22Rv1 (cell line): ENCODE measurements at regions not wholly inside any gene's neighbourhood (a gene's known extent, or its start where the extent isn't known, plus 50 kb on each side); places are given as distances from the start of the nearest gene placed in this dataset.
"Not testable (repeated sequence)": the region's sequence is repeated elsewhere in the genome, so short reads cannot be mapped to it uniquely, and the experiment has no call there.

Experiments used
- H3K27ac ChIP-seq: fragments of 450-650 bp; 2 replicates; pipeline ENCODE4 v1.5.1; 2017
- CTCF ChIP-seq: fragments of 450-650 bp; IDR thresholded peaks from 2 replicates; pipeline ENCODE4 v1.5.1; 2017; ENCODE audit warnings: mild to moderate bottlenecking
- ZFX ChIP-seq: fragments of 450-650 bp; IDR thresholded peaks from 2 replicates; pipeline ENCODE4 v1.6.1; 2017; ENCODE audit warnings: antibody characterized with exemption, borderline replicate concordance

GRCh38 chrX:40973619-40974018 lies 111.6 kb upstream of the USP9X start:
- no peak for TF ChIP-seq CTCF
- no peak for TF ChIP-seq ZFX
- no peak overlapping the region for H3K27ac ChIP-seq

DNA sequence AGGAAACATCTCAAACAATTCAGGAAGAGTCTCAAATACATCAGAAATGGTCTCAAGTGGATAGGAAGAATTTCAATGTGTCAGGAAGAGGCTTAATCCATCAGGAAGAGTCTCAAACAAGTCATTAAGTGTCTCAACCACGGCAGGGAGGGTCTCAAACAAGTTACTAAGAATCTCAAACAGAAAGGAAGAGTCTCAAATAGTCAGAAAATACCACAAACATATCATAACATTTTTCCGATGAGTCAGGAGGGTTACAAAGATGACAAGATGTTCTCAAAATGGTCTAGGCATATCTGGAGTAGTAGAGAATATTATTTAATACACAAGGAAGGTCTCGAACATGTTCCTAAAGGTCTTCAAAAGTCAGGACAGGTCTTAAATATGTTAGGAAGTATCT lies 109.3 kb upstream of the USP9X start:
- no peak for TF ChIP-seq ZFX
- no peak for TF ChIP-seq CTCF
- no peak overlapping the region for H3K27ac ChIP-seq

DNA sequence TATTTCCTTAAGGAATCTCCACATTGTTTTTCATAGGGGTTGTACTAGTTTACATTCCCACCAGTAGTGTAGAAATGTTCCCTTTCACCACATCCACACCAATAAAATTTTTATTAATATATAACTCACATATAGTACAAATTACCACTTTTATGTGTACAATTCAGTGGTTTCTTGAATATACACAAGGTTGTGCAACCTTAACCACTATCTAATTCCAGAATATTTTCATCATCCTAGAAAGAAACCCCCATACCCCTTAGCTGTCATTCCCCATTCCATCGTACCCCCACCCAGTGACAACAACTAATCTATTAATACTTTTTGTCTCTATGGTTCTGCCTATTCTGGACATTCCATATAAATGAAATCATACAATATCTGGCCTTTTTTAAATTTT lies 108.3 kb upstream of the USP9X start:
- no peak overlapping the region for H3K27ac ChIP-seq
- TF ChIP-seq CTCF, result no peak
- TF ChIP-seq ZFX, result no peak

- TF ChIP-seq ZFX (no peak), CTCF (no peak)
- H3K27ac ChIP-seq, result no peak overlapping the region
Measured at GRCh38 chrX:40984962-40985361, 100.3 kb upstream of the USP9X start.

DNA sequence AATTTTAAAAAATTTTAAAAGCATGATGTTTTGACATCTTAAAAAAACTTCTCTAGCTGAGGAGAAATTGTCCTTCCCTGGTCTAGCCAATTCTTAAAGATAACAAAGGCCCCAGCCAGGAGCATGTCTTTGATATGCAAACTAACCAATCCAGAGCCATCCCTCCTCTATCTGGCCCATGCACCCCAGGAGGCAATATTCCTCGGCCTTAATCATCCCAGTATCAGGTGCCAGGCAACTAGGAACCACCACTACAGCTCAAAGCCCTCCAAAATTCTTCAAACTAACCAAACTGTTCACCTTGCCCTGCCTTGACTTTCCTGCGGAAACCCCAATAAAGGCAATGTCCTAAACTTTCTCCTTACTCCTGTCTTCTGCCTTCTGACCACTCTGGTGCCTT lies 97.8 kb upstream of the USP9X start:
- no peak overlapping the region for H3K27ac ChIP-seq
- TF ChIP-seq ZFX, result no peak
- no peak for TF ChIP-seq CTCF

DNA sequence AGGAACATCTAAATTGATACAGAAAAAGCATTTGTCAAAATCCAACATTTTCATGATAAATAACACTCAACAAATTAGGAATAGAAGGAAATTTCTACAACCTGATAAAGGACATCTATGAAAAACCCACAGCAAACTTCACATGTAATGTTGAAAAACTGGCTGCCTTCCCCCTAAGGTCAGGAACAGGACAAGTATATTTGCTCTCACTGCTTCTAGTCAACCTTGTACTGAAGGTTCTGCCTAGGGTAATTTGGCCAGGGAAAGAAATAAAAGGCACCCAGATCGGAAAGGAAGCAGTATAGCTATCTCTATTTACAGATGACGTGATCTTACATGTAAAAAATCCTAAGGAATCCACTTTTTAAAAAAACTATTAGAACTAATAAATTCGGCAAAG lies 97.1 kb upstream of the USP9X start:
- no peak for TF ChIP-seq CTCF
- TF ChIP-seq ZFX, result no peak
- H3K27ac ChIP-seq, result no peak overlapping the region

DNA sequence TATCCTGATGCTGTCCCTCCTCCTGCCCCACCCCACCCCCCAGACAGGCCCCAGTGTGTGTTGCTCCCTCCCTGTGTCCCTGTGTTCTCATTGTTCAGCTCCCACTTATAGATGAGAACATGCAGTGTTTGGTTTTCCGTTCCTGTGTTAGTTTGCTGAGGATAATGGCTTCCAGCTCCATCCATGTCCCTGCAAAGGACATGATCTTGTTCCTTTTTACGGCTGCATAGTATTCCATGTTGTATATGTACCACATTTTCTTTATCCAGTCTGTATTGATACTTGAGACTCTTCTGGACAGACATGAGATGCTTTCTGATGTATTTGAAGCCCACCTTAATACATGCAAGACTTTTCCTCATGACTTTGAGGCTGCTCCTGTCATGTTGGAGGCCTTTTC lies 91.8 kb upstream of the USP9X start:
- not testable (repeated sequence) for H3K27ac ChIP-seq

DNA sequence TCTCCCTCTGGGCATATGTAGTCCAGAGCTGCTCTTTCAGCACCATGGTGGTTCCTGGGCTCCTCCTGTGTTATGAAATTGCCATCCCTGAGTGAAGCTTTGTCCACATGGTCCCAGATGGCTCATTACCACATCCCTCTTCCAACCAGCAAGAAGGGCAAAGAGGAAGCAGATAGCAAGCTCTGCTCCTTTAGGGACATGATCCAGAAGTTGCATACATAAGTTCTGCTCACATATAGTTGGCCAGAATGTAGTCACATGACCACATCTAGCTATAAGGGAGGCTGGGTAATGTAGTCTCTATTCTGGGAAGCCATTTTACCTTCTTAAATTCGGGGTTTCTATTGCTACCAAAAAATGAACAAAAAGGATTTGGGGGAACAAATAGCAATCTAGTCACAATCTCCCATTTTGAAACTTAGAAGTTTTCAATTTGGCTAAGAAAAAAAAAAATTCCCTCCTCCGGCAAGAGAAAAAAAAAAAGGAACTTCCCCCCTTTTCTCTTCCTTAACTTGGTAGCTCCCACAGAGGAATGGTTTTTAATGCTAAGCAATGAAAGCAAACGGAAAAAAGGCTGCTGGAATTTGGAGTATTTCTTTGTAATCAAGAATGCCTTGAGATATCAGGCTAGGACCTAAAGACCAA lies 88.2 kb upstream of the USP9X start:
- no peak overlapping the region for H3K27ac ChIP-seq
- no peak for TF ChIP-seq CTCF
